ENCODE measurements at regions not wholly inside any gene's neighbourhood (a gene's known extent, or its start where the extent isn't known, plus 50 kb on each side); places are given as distances from the start of the nearest gene placed in this dataset.

DNA sequence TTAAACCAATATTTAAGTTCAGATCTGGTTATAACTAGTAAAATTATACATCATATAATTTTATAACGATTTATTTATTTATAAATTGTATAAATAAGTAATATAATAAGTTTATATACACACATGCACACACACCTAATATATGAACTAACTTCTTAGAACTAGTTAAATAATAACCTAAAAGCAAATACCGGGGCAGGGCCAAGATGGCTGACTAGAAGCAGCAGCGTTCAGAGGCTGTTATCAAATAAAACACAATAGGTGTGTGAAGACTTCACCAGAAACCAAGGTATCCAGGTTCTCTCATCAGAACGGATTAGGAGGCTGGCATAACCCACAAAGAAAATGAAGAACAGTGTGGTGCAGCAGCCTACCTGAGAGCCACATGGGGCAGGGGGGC lies 653.6 kb upstream of the CBLB start:
- no peak for TF ChIP-seq CTCF (IDR thresholded peaks at IDR 0.05)
- no peak for TF ChIP-seq POLR2AphosphoS5 (IDR thresholded peaks at IDR 0.05)
- TF ChIP-seq POLR2A (IDR thresholded peaks at IDR 0.05) = no peak
- no peak for TF ChIP-seq EP300 (IDR thresholded peaks at IDR 0.05; ENCODE audit: low read depth)

All from transverse colon (tissue), 4 donors.